ENCODE measurements at regions not wholly inside any gene's neighbourhood (a gene's known extent, or its start where the extent isn't known, plus 50 kb on each side); places are given as distances from the start of the nearest gene placed in this dataset.

DNA sequence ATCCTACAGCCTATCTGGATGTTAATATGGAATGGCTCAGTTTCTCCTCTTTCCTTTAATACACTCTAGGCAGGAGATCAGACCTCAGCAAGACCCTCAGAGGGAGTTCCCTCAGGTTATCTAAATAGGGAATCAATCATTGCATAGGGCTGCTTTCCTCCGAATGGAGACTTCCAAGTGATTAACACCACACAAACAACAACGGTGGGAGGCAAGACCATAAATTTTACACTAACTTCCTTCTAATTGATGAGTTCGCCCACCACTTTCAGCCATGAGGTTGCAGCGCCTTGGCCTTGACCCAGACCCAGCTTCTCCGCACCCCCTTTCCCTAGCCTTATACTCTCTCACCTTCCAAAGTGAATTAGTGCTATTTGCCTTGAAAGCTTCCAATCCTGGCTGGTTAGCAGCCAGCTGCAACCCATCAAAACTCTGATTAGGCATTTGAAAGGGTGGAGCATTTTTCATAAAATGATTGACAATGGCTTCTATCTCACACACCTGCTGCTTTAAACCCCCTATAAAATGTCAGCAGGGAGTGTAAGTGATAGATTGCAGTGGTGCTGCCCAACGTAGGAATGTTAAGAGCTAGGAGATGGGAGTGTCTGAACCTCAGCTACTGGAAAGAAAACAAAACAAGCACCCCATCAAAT is 534.9 kb upstream of the USP24 start:
- no peak for FAIRE-seq
- Histone ChIP-seq H3K9me3 (ENCODE audit: control insufficient read depth in 2 of 3, insufficient read depth in 1 of 3, low read length in 3 of 3) (peaks cover 0 to 9% (median 0%) of the 10 kb centered on the region in 3 donors), H3K4me3 (ENCODE audit: low read length in 3 of 3) (no peak overlapping the region), H3K9ac (ENCODE audit: low read length in 3 of 3) (no peak overlapping the region), H3K36me3 (ENCODE audit: control insufficient read depth in 2 of 3, insufficient read depth in 3 of 3, low read length in 3 of 3) (no peaks in the 10 kb centered on the region), H3K27ac (ENCODE audit: low read depth in 2 of 2, low read length in 2 of 2) (no peak overlapping the region), H3K27me3 (ENCODE audit: control insufficient read depth, insufficient read depth, low read length) (no peaks in the 10 kb centered on the region), H3K4me1 (ENCODE audit: control insufficient read depth in 2 of 3, insufficient read depth in 2 of 3, low read depth in 1 of 3, low read length in 3 of 3) (no peaks in the 10 kb centered on the region)
- intact Hi-C loops (cut with DNase I): no loop called here
- TF ChIP-seq, protein P1, sequence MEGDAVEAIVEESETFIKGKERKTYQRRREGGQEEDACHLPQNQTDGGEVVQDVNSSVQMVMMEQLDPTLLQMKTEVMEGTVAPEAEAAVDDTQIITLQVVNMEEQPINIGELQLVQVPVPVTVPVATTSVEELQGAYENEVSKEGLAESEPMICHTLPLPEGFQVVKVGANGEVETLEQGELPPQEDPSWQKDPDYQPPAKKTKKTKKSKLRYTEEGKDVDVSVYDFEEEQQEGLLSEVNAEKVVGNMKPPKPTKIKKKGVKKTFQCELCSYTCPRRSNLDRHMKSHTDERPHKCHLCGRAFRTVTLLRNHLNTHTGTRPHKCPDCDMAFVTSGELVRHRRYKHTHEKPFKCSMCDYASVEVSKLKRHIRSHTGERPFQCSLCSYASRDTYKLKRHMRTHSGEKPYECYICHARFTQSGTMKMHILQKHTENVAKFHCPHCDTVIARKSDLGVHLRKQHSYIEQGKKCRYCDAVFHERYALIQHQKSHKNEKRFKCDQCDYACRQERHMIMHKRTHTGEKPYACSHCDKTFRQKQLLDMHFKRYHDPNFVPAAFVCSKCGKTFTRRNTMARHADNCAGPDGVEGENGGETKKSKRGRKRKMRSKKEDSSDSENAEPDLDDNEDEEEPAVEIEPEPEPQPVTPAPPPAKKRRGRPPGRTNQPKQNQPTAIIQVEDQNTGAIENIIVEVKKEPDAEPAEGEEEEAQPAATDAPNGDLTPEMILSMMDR (IDR thresholded peaks at IDR 0.05; ENCODE audit: borderline replicate concordance, extremely low read depth, insufficient read depth): no peak
- peak in 3 of 5 donors; percentile 40 to 62 (median 43) for DNase-seq

DNA sequence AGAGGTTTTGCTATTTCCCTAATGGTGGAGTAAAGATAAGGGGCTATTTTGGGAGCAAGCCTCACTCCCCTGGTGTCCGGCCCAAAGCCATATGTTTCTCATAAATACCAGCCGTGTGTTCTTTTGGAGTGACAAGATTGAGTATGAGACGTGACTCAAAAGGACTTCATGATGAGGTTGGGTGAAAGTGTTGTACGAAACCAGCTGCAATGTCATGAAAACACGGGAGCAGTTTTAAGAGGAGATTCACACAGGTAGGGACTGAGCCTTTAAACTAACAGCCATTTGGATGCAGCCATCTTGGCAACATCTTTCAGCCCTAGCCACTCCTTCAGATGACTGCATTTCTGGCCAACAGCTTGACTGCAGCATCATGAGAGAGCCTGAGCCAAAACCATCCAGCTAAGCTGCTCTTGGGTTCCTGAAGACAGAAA is 532.3 kb upstream of the USP24 start:
- H3K4me1 ChIP-seq (ENCODE audit: control insufficient read depth in 2 of 3, insufficient read depth in 2 of 3, low read depth in 1 of 3, low read length in 3 of 3): no peaks in the 10 kb centered on the region
- DNase-seq: no peak
- no peak overlapping the region for H3K4me3 ChIP-seq (ENCODE audit: low read length in 3 of 3)
- H3K36me3 ChIP-seq (ENCODE audit: control insufficient read depth in 2 of 3, insufficient read depth in 3 of 3, low read length in 3 of 3): no peaks in the 10 kb centered on the region
- FAIRE-seq: no peak
- H3K27me3 ChIP-seq (ENCODE audit: control insufficient read depth, insufficient read depth, low read length): no peaks in the 10 kb centered on the region
- no peak overlapping the region for H3K27ac ChIP-seq (ENCODE audit: low read depth in 2 of 2, low read length in 2 of 2)
- intact Hi-C loops (cut with DNase I): no loop called here
- no peak overlapping the region for H3K9ac ChIP-seq (ENCODE audit: low read length in 3 of 3)
- peaks cover 0 to 9% (median 0%) of the 10 kb centered on the region in 3 donors for H3K9me3 ChIP-seq (ENCODE audit: control insufficient read depth in 2 of 3, insufficient read depth in 1 of 3, low read length in 3 of 3)
- TF ChIP-seq, protein P1 (IDR thresholded peaks at IDR 0.05; ENCODE audit: borderline replicate concordance, extremely low read depth, insufficient read depth): no peak

DNA sequence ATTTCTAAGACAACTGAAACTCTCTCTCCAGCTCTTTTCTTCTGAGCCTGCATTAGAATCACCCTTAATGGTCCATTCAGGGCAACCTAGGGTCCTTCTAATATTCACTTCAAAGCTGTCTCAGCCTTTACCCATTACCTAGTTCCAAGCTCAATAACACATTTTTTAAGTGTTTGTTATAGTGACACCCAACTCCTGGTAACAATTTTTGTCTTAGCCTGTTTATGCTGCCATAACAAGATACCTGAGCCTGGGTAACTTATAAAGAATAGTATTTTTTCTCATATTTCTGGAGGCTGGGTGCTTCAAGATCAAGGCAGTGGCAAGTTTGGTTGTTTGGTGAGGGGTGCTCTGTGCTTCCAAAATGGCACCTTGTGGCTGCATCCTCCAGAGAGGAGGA is 531.5 kb upstream of the USP24 start:
- TF ChIP-seq, protein P1 (IDR thresholded peaks at IDR 0.05; ENCODE audit: borderline replicate concordance, extremely low read depth, insufficient read depth): no peak
- no peak for DNase-seq
- H3K9me3 ChIP-seq (ENCODE audit: control insufficient read depth in 2 of 3, insufficient read depth in 1 of 3, low read length in 3 of 3): peaks cover 0 to 9% (median 0%) of the 10 kb centered on the region in 3 donors
- H3K27ac ChIP-seq (ENCODE audit: low read depth in 2 of 2, low read length in 2 of 2): no peak overlapping the region
- H3K4me3 ChIP-seq (ENCODE audit: low read length in 3 of 3): no peak overlapping the region
- intact Hi-C loops (cut with DNase I): no loop called here
- FAIRE-seq: no peak
- no peaks in the 10 kb centered on the region for H3K27me3 ChIP-seq (ENCODE audit: control insufficient read depth, insufficient read depth, low read length)
- no peaks in the 10 kb centered on the region for H3K4me1 ChIP-seq (ENCODE audit: control insufficient read depth in 2 of 3, insufficient read depth in 2 of 3, low read depth in 1 of 3, low read length in 3 of 3)
- no peak overlapping the region for H3K9ac ChIP-seq (ENCODE audit: low read length in 3 of 3)
- no peaks in the 10 kb centered on the region for H3K36me3 ChIP-seq (ENCODE audit: control insufficient read depth in 2 of 3, insufficient read depth in 3 of 3, low read length in 3 of 3)

Data from kidney (tissue), 13 donors.